BE2C (cell line): ENCODE measurements at regions not wholly inside any gene's neighbourhood (a gene's known extent, or its start where the extent isn't known, plus 50 kb on each side); places are given as distances from the start of the nearest gene placed in this dataset.
"Not testable (repeated sequence)": the region's sequence is repeated elsewhere in the genome, so short reads cannot be mapped to it uniquely, and the experiment has no call there.

Experiments
- DNase-seq: peaks from one replicate; pipeline ENCODE4 v3.0.0-alpha.2; 2020
- H3K27me3 ChIP-seq: fragments of 250-450 bp; sonication (Bioruptor Pico); 2 replicates; pipeline ENCODE4 v1.5.1; 2020; ENCODE audit warnings: mild to moderate bottlenecking
- H3K36me3 ChIP-seq: fragments of 250-450 bp; sonication (Bioruptor Pico); 2 replicates; pipeline ENCODE4 v1.5.1; 2020; ENCODE audit warnings: mild to moderate bottlenecking
- H3K4me1 ChIP-seq: fragments of 250-450 bp; sonication (Bioruptor Pico); 2 replicates; pipeline ENCODE4 v1.5.1; 2020
- H3K4me3 ChIP-seq: 2 replicates; pipeline ENCODE4 v1.5.1; 2011; ENCODE audit warnings: low read depth, low read length
- H3K9me3 ChIP-seq: fragments of 250-450 bp; sonication (Bioruptor Pico); 2 replicates; pipeline ENCODE4 v1.5.1; 2020
- TF ChIP-seq, protein P1 (sequence below): IDR thresholded peaks from 2 replicates; pipeline ENCODE4 v1.5.1; 2012; ENCODE audit warnings: mild to moderate bottlenecking, low read depth, low read length

GRCh38 chr2:132068407-132068806 lies 93.3 kb downstream of the ANKRD30BL start:
- not testable (repeated sequence) for H3K27me3 ChIP-seq, H3K9me3 ChIP-seq, H3K4me3 ChIP-seq, H3K4me1 ChIP-seq, H3K36me3 ChIP-seq, DNase-seq

DNA sequence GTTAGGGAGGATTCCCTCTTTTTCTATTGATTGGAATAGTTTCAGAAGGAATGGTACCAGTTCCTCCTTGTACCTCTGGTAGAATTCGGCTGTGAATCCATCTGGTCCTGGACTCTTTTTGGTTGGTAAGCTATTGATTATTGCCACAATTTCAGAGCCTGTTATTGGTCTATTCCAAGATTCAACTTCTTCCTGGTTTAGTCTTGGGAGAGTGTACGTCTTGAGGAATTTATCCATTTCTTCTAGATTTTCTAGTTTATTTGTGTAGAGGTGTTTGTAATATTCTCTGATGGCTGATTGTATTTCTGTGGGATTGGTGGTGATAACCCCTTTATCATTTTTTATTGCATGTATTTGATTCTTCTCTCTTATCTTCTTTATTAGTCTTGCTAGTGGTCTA lies 96.4 kb downstream of the ANKRD30BL start:
- not testable (repeated sequence) for H3K36me3 ChIP-seq, H3K27me3 ChIP-seq, H3K4me1 ChIP-seq, DNase-seq, H3K4me3 ChIP-seq, H3K9me3 ChIP-seq

DNA sequence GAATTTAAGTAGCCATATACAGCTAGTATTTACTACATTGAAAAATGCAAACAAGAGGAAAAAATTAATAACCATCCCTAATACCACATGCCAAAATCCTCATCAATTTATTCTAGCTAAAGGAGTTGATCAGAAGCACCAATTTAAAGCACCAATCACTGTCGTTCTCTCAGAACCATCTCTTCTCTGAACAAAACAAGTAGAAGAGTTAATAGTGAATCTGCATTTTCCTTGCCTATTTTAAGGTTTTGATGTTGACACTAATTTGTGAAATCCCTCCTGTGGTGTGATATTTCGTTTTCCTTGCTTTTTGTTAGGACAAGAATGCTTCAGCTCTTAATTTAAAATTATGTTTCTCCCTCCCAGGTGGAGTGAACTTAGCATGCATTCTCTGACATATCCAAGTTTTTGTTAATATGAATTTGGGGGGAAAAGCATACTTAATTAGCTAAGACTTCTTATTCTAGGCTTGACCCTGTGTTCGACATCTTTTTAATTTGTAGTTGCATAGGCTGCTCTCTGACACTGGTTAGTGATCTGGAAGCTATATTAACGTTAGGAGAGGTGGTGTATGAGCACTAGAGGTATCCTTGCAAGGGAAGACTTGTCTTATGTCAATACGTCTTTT lies 122.0 kb downstream of the ANKRD30BL start:
- H3K9me3 ChIP-seq, H3K4me1 ChIP-seq, H3K36me3 ChIP-seq, H3K27me3 ChIP-seq, DNase-seq, H3K4me3 ChIP-seq: not testable (repeated sequence)

GRCh38 chr2:132038883-132039235 lies 122.9 kb downstream of the ANKRD30BL start:
- H3K36me3 ChIP-seq, H3K4me3 ChIP-seq, H3K9me3 ChIP-seq, DNase-seq, H3K4me1 ChIP-seq, H3K27me3 ChIP-seq: not testable (repeated sequence)

- TF ChIP-seq, protein P1, sequence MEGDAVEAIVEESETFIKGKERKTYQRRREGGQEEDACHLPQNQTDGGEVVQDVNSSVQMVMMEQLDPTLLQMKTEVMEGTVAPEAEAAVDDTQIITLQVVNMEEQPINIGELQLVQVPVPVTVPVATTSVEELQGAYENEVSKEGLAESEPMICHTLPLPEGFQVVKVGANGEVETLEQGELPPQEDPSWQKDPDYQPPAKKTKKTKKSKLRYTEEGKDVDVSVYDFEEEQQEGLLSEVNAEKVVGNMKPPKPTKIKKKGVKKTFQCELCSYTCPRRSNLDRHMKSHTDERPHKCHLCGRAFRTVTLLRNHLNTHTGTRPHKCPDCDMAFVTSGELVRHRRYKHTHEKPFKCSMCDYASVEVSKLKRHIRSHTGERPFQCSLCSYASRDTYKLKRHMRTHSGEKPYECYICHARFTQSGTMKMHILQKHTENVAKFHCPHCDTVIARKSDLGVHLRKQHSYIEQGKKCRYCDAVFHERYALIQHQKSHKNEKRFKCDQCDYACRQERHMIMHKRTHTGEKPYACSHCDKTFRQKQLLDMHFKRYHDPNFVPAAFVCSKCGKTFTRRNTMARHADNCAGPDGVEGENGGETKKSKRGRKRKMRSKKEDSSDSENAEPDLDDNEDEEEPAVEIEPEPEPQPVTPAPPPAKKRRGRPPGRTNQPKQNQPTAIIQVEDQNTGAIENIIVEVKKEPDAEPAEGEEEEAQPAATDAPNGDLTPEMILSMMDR: no peak
- Histone ChIP-seq H3K9me3 (no peaks in the 10 kb centered on the region), H3K27me3 (peaks cover 4% of the 10 kb centered on the region), H3K36me3 (no peaks in the 10 kb centered on the region), H3K4me3 (peak overlapping the region; percentile 23), H3K4me1 (no peaks in the 10 kb centered on the region)
- DNase-seq: peak; percentile 2
Measured at GRCh38 chr2:132038179-132038882, 123.4 kb downstream of the ANKRD30BL start.

GRCh38 chr2:132037527-132038178 lies 124.1 kb downstream of the ANKRD30BL start:
- Histone ChIP-seq H3K4me3 (peak overlapping the region; percentile 23), H3K36me3 (no peaks in the 10 kb centered on the region), H3K9me3 (no peaks in the 10 kb centered on the region), H3K27me3 (peaks cover 4% of the 10 kb centered on the region), H3K4me1 (no peaks in the 10 kb centered on the region)
- DNase-seq: peak; percentile 10
- TF ChIP-seq, protein P1: no peak

DNA sequence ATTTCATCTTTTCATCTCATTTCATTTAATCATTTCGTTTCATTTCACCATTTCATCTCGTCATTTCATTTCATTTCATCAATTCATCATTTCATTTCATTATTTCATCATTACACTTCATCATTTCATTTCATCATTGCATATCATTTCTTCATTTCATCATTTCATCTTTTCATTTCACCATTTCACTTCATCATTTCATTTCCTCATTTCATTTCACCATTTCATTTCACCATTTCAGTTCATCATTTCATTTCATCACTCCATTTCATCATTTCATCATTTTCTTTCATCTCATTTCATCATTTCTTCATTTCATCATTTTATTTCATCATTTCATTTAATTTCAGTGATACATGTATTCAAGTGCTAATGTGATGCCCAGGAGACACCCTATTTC lies 127.1 kb downstream of the ANKRD30BL start:
- TF ChIP-seq, protein P1: no peak
- Histone ChIP-seq H3K27me3 (peaks cover 4% of the 10 kb centered on the region), H3K9me3 (no peaks in the 10 kb centered on the region), H3K4me1 (no peaks in the 10 kb centered on the region), H3K4me3 (no peak overlapping the region), H3K36me3 (no peaks in the 10 kb centered on the region)
- no peak for DNase-seq

- Histone ChIP-seq H3K4me1 (no peaks in the 10 kb centered on the region), H3K36me3 (no peaks in the 10 kb centered on the region), H3K4me3 (no peak overlapping the region), H3K27me3 (peaks cover 4% of the 10 kb centered on the region), H3K9me3 (no peaks in the 10 kb centered on the region)
- TF ChIP-seq, protein P1: no peak
- DNase-seq: no peak
Measured at GRCh38 chr2:132033949-132034348, 127.8 kb downstream of the ANKRD30BL start.
